GM19035 (cell line): ENCODE measurements at regions not wholly inside any gene's neighbourhood (a gene's known extent, or its start where the extent isn't known, plus 50 kb on each side); places are given as distances from the start of the nearest gene placed in this dataset.

Experiments used
- ATAC-seq: cut with Tn5 transposase; IDR thresholded peaks from one replicate; pipeline ENCODE4 v1.9.1; 2021; ENCODE audit not compliant: unreplicated experiment

DNA sequence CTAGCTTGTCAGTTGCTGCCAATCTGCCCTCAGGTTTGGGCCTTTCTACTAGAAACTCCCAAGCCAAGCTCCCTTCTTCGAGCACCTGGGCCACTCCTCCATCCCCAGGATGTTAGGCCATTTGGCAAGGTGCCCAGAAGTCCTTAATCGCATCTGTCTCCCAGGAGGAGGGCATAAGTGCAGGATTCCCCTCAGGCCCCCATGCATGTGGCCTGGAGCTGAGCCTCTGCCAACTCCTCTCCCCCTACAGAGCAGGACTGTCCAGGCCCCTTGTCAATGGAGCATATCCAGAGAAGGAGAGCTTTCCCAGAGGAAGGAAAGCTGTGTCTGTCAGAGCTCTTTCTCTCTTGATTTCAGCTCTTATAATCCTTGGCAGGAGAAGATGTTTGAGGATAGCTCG lies 182.6 kb upstream of the ROPN1 start:
- no peak for ATAC-seq

DNA sequence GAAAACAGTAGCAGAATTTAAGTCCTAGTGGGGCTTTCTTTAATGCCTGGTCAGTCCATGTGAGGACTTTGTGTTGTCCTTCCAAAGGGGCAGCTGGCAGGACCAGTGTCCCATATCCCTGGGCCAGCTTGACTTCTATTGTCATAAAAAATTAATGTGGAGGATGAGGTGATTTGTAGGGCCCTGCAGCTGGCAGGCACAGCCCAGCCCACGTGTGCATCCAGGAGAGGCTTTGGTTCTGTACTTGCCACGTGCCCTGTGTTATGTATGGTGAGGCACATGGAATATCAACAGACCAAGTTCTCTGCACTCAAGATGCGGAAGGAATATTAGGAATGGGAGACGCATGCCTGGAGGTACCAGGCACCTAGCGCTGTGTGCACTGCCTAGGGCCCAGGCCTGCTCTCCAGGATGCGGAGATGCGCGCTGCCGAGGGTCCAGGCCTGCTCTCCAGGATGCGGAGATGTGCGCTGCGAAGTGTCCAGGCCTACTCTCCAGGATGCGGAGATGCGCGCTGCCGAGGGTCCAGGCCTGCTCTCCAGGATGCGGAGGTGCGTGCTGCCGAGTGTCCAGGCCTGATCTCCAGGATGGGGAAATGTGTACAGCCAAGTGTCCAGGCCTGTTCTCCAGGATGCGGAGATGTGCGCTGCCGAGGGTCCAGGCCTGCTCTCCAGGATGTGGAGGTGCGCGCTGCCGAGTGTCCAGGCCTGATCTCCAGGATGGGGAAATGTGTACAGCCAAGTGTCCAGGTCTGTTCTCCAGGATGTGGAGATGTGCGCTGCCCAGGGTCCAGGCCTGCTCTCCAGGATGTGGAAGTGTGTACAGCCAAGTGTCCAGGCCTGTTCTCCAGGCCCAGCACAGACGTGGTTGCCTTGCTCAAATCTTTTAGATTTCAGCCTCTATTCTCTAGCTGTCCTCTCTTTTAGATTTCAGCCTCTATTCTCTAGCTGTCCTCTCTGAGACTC lies 183.3 kb upstream of the ROPN1 start:
- no peak for ATAC-seq

DNA sequence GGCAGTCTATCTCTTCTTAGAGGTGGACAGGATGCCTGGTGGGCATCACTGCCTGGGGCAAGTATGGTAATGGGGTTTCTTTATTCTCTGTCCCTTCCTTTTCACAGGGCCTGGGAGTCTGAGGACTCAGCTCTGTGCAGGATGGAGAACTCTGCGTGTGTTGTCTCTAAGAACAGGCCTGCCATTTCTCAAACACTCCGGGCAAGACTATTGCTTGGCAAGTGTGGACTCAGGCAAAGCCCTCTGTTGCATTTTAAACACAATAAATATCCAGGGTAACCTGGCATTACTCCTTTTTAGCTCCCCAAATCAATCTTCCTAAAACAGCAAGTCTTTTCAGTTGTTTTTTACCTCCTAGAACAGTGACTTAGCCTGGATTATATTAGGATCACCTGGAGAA lies 185.1 kb upstream of the ROPN1 start:
- no peak for ATAC-seq

DNA sequence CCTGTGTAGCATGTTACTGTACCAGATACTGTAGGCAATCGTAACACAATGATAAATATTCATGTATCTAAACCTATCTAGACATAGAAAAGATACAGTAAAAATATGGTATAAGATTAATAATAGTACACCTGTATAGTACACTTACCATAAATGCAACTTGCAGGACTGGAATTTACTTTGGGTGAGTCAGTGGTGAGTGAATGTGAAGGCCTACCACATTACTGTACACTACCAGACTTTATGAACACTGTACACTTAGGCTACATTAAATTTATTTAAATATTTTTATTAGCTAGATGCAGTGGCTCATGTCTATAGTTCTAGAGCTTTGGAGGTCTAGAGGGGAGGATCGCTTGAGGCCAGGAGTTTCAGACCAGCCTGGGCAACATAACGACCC lies 186.6 kb upstream of the ROPN1 start:
- ATAC-seq, result no peak

- no peak for ATAC-seq
Observed at GRCh38 chr3:124200407-124200806, 208.5 kb upstream of the ROPN1 start.

DNA sequence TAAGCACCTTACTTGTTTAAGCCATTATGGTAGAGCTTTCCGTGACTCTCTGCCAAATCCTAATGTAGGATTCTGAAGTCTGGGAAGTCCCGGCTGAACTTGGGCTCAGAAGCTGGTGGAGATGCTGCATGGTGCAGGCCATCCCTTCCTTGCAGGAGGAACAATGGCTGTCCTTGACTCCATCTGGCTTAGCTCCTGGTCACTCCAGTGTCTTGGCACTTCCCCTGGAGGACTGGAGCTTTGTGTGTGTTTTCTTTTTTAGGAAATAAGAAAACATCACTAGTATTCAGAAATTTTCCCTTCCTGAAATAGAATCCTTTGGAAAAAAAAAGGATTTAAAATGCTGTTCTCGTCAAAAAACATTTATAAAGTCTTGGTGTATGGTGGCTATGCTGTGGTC lies 209.3 kb upstream of the ROPN1 start:
- ATAC-seq, result no peak

DNA sequence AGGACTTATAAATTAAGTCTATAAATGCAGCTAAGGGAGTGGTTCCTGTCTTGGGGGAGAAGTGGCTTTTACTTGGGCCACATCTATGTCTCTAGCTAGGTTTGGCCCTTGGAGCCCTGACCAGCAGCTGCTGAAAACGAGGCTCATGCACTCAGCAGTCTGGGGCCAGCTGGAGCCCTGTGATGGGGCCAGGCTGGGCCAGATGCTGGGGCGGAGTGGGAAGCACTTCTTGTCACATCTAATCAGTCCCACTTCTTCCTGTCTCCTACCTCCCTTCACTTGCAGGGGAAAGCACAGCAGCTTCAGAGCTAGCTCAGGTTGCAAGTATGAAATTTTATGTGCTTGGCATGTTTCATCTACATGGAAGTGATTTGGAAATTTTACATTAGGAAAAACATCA lies 209.9 kb upstream of the ROPN1 start:
- no peak for ATAC-seq

- ATAC-seq, result no peak
Observed at GRCh38 chr3:124202754-124203153, 210.8 kb upstream of the ROPN1 start.

DNA sequence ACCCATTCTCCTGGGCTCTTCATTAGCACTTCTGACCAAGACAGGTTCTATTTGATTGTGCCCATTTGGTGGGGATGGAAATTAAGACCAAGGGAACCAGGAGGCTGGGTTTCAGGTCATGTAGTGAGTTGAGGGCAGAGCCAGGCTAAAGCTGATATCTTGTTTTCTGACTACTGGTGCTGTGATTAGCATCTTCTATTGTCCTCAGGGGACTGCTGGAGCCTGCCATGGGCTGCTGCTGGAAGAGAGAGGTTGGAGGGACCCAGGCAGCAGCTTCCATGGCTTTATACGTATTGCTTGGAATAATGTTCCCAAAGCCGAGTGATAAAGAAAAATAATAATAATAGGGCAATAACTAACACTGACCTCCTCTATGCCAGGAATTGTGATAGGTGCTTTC lies 211.4 kb upstream of the ROPN1 start:
- ATAC-seq, result no peak

DNA sequence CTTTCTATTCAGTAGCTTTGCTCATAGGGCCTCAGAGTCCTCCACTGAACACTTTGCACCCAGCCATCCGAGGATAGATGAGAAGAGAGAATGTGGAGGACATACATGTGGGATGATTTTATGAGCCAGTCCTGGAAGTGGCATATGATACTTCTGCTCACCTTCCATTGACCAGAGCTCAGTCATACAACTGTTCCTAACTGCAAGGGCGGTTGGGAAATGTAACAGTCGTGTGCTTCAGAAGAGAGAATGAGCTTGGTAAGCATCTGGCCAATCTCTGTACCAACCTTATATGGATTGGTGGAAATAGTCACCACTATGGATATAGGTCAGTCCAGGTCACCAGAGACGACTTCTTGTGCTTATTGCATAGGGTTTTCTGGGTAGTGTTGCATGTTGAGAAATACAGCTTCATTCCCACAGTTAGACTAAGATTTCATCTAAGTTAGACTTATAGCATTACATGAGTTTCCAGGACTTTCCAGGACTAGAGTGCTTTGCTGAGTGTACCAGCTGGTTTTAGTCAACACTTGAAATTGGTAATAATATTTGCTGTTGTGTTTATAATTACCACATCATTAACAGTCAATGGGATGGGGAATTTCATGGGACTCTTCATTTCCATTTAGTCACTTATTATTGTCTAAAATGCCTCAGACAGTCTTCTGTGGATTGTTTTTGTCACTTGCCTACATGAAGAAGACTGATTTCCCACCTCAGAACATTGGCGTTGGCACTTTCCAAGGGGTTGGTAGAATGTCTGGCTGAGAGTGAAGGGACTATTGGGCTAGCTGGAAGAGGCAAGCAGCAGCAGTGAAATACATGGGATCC lies 214.5 kb upstream of the ROPN1 start:
- ATAC-seq, result no peak

DNA sequence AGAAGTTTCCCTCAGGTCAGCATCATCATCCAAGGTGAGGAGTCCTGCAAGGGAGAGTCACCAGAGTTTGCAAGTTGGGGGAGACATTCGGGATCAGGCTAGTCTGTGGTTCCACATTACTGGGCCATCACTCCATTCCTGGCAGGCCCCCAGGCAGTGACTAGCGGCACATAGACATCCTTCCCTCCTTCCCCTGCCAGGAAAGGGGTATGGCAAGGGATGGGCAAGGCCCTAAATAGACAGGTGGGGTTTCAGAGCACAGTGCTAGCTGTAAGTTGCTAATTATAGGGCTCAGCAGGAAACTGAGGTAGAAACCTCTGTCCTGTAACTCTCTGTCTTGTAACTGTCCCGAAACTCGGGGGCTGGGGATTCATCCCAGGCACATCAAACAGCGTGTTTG lies 215.2 kb upstream of the ROPN1 start:
- ATAC-seq, result no peak

DNA sequence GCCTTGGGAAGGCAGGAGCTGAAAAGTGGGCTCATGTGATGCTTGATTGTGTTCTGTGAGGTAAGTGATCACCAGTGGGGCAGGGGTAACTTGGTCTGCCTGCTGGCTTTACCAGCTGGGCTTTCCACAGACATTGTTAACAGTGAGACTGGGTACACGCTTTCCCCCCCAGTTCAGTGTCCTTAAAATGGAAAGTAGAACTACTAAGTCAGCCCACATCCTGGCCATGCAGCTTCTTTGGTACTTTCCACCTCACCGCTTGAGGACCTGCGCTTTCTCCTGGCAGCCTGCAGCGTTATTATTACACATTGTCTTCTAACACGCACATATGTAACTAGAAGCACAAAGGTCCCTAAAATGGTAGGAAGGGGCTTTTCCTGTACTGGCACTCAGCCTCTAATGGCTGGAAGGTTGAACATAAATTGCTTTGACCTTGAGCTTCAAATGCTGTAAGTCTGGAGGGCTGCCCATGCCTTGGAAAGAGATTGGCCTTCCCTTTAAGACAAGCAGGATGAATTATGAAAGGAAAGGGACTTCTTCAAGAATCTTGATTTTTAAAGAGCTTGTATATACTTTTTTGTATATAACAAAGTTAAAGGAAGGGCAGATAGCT lies 216.1 kb upstream of the ROPN1 start:
- peak; percentile 91 for ATAC-seq

DNA sequence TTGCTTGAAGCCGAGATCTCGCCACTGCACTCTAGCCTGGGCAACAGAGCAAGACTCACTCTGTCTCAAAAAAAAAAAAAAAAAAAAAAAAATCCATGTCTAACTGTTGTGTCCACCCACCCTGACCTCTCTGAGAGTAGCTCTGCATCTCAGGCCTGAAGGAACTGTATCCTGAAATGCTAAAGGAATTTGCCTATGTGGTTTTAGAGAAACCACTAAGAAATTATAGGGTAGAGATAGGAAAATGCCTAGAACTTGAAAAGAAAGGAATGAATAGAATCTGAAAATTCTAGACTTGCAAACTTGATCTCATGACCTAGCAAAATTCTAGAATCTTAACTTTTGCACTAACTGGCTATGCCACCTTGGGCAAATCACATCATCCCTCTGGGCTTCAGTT lies 217.5 kb upstream of the ROPN1 start:
- no peak for ATAC-seq

DNA sequence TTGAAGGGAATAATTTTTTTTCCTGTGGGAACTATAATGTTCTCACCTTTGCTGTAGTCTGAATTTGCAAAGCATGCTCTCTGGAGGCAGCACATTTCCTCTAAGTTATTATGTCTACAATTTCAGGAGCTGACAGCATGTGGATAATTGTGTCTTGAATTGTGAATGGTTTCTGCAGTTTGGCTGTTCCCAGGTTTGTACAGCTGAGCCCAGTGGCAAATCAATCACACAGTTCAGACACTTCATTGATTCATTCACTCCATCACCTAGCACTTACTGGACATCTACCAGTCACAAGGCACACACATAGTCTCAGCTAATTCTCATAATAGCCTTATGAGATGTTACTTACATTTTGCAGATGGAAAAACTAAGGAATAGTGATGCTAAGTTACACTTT lies 219.0 kb upstream of the ROPN1 start:
- ATAC-seq, result no peak

DNA sequence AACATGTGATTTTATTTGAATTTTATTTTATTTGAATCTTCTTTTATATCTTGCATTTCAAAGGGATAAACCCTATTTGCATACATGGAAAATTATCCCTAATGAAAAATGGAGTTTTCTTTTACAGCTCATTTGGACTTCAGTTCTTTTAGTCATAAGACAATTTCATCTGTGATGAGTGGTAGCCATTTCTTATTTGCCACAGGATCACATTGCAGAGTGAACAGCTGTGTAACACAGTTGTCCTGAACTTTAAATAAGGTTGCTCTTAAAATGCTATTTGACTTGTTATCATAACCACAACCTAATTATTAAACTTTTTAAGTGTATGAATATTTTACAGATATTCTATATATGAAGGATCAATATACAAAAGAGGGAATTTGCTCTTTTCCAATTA lies 221.7 kb upstream of the ROPN1 start:
- no peak for ATAC-seq

GRCh38 chr3:124217542-124217941 lies 225.6 kb upstream of the ROPN1 start:
- no peak for ATAC-seq

DNA sequence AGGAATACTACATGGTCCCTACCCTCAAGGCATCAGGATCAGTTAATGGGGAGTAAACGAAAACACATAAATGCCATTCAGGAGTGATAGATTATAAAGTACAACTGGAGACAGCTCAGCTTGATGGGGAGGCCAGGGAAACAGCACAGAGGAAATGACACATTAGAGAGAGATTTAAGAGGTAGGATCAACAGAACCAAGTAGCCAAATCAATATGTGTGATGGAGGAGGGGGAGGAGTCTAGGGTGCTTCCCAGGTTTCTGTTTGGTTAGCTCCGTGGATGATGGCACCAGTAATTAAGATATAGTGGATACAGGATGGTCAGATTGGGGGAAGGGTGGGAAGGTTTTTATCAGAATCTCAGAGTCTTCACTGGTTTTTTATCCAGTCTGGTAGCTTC lies 229.5 kb upstream of the ROPN1 start:
- no peak for ATAC-seq

DNA sequence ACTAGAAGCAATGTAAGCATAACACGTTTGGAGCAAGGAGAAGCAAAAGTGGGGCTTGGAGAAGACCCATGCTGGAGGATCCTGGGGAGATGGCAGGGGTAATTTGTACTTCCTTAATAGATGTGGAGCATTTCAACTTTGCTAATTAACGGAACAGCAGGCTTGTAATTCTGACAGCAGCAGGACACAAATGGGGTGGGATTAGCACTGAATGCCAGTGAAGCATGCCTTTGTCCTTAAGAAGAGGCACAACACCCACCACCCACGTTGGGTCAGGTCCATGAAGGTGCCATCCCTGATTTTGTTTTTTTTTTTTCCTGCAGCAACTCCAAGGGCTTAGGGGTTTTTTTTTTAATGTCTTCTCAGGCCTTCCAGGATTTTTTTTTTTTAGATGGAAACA lies 231.9 kb upstream of the ROPN1 start:
- no peak for ATAC-seq

GRCh38 chr3:124227150-124227630 lies 235.3 kb upstream of the ROPN1 start:
- no peak for ATAC-seq

DNA sequence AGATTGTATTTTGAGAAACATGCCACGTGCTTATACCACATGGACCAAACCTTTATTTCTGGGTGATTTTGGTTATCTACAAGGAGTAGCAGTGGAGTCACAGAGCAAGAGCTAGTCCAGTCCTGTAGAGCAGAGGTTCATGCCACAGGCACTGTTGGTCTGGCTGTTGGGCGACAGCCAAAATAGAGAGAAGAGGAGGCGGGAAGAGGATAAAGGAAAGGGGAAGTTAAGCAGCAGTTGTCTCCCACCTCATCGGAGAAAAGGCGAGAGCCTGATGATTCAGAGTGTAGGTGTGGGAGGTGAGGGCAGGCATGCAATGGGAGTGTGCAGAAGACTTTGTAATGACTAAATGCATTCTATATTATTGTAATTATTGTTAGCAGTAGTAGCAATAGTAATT lies 237.5 kb upstream of the ROPN1 start:
- ATAC-seq, result no peak

DNA sequence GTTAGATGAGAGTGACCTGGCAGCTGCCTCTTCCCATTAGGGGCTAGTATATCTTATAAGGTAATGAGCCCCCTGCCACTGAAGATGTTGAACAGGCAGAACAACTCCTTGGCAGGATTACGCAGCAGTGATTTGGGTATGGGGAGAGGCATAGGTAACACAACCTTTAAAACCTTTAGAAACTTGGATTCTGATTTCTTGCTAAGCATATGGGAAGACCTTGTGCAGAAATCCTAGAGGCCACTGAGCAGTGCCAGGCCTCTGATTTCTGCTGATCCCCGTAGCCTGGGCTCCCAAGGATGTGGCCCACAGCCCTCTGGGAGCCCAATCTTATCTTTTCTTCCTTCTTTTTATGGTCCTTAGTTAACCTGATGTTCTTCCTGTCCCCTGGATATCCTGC lies 237.9 kb upstream of the ROPN1 start:
- ATAC-seq, result no peak

- ATAC-seq, result no peak
Observed at GRCh38 chr3:124230432-124230831, 238.5 kb upstream of the ROPN1 start.
